Ascending aorta (tissue), 2 donors: ENCODE measurements at regions not wholly inside any gene's neighbourhood (a gene's known extent, or its start where the extent isn't known, plus 50 kb on each side); places are given as distances from the start of the nearest gene placed in this dataset.

Experiments used
- DNase-seq, 2 donors: peaks; one replicate each; pipeline ENCODE4 v3.0.0-alpha.2; 2019; ENCODE audit warnings: low spot score in 2 of 2
- H3K27ac ChIP-seq, 2 donors: fragments of 200-600 bp; sonication (generic); one replicate each; pipeline ENCODE4 v1.5.1; 2016 to 2017; ENCODE audit warnings: mild to moderate bottlenecking in 1 of 2
- H3K27me3 ChIP-seq: fragments of 200-600 bp; sonication (generic); one replicate; pipeline ENCODE4 v1.5.1; 2017
- H3K36me3 ChIP-seq, 2 donors: fragments of 200-600 bp; sonication (generic); one replicate each; pipeline ENCODE4 v1.5.1; 2016
- H3K4me1 ChIP-seq, 2 donors: fragments of 200-600 bp; sonication (generic); one replicate each; pipeline ENCODE4 v1.5.1; 2016 to 2017; ENCODE audit warnings: mild to moderate bottlenecking in 1 of 2
- H3K4me3 ChIP-seq, 2 donors: fragments of 200-600 bp; sonication (generic); one replicate each; pipeline ENCODE4 v1.5.1; 2016 to 2017; ENCODE audit warnings: mild to moderate bottlenecking in 1 of 2
- H3K9me3 ChIP-seq, 2 donors: fragments of 200-600 bp; sonication (generic); one replicate each; pipeline ENCODE4 v1.5.1; 2016
- intact Hi-C: fragments of 100-400 bp; cut with DNase I; formaldehyde crosslinking; loops from one replicate; pipeline ENCODE4 v1.15.1; 2023
- TF ChIP-seq, protein P1 (sequence below), 3 experiments: fragments of 200-600 bp in 2 of 3; fragments of 450-650 bp in 1 of 3; sonication (generic) in 2 of 3; IDR thresholded peaks; one replicate each; pipeline ENCODE4 v1.5.1; 2016 to 2019; ENCODE audit warnings: antibody characterized with exemption in 3 of 3, mild to moderate bottlenecking in 1 of 3, moderate library complexity in 1 of 3

DNA sequence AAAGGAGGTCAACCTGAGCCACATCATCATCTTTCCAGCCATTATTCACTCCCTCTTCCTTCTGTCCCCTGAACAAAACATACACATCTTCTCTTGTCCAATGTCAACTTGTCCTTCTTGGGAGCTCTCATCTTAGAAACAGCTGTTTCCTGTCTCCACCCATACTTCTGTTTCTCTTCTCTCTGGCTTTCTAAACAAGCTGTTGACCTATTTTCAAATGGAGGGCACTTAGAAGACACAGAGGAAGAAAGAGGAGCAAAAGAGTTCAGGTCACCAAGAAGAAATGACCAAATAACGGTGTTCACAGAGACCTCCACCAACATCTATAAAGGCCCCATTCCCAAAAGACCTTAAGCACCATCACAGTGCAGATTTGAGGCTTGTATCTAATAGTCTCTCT is 355.9 kb upstream of the HNRNPA3 start:
- no peak for DNase-seq
- no peaks in the 10 kb centered on the region for H3K4me1 ChIP-seq
- intact Hi-C loops: no loop called here
- H3K27ac ChIP-seq: no peak overlapping the region
- no peaks in the 10 kb centered on the region for H3K27me3 ChIP-seq
- no peak overlapping the region for H3K4me3 ChIP-seq
- no peaks in the 10 kb centered on the region for H3K36me3 ChIP-seq
- H3K9me3 ChIP-seq: no peaks in the 10 kb centered on the region
- TF ChIP-seq, protein P1, sequence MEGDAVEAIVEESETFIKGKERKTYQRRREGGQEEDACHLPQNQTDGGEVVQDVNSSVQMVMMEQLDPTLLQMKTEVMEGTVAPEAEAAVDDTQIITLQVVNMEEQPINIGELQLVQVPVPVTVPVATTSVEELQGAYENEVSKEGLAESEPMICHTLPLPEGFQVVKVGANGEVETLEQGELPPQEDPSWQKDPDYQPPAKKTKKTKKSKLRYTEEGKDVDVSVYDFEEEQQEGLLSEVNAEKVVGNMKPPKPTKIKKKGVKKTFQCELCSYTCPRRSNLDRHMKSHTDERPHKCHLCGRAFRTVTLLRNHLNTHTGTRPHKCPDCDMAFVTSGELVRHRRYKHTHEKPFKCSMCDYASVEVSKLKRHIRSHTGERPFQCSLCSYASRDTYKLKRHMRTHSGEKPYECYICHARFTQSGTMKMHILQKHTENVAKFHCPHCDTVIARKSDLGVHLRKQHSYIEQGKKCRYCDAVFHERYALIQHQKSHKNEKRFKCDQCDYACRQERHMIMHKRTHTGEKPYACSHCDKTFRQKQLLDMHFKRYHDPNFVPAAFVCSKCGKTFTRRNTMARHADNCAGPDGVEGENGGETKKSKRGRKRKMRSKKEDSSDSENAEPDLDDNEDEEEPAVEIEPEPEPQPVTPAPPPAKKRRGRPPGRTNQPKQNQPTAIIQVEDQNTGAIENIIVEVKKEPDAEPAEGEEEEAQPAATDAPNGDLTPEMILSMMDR (IDR thresholded peaks at IDR 0.05): no peak

DNA sequence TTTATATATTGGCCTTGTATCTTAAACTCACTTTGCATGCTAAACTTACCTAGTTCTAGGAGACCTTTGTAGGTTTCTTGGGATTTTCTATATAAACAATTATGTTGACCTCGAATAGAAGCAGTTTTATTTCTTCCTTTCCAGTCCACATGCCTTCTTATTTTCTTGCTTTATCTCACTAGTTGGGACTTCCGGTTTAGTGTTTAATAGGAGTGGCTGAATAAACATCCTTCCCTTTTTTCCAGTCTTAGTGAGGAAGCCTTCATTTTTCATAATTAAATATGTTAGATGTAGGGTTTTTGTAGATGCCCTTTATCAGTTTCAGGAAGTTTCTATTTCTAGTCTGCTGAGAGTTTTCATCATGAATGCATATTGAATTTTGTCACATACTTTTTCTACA is 347.3 kb upstream of the HNRNPA3 start:
- no peaks in the 10 kb centered on the region for H3K4me1 ChIP-seq
- no peaks in the 10 kb centered on the region for H3K36me3 ChIP-seq
- no peak overlapping the region for H3K4me3 ChIP-seq
- no peak overlapping the region for H3K27ac ChIP-seq
- no peak for DNase-seq
- no peaks in the 10 kb centered on the region for H3K9me3 ChIP-seq
- H3K27me3 ChIP-seq: no peaks in the 10 kb centered on the region
- intact Hi-C loops: no loop called here
- TF ChIP-seq, protein P1 (IDR thresholded peaks at IDR 0.05): no peak

DNA sequence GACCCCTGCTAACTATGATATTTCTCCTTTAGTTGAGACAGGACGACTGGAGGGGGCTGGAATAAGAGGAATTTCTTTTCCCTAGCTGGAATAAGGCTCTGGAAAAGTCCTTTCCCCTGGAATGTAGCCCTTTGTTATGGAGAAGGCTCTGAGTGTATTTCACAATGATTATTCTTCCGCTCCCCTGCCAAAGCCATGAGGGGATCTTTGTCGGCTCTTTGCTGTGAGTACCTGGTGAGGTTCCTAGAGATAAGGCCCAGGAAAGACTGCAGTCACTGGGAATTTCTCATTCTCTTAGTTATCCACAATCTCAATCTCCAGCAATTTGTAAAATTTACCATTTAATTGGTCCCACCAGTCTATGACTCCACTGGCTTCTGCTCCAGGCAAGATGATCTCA is 340.2 kb upstream of the HNRNPA3 start:
- TF ChIP-seq, protein P1 (IDR thresholded peaks at IDR 0.05): no peak
- Histone ChIP-seq H3K4me1 (no peaks in the 10 kb centered on the region), H3K4me3 (no peak overlapping the region), H3K9me3 (no peaks in the 10 kb centered on the region), H3K27ac (no peak overlapping the region), H3K27me3 (no peaks in the 10 kb centered on the region), H3K36me3 (no peaks in the 10 kb centered on the region)
- intact Hi-C loops: no loop called here
- DNase-seq: no peak

DNA sequence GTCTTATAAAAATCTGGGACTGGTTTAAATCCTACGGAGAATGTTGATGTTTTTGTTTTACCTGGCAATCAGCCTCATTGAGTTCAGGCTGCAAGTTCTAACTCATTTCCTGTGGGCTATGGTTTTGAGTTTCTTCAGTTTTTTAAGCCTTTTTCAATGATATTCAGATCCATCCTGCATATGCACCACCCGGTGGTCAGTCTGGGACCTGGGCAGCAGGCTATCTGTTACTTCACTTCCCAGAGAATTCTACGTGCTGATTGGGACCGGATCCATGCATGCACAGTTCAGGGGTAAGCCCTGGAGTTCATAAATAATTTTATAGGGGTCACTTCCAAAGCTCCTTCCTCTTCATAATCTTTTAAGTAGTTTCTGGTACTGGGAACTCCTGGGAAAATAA is 339.2 kb upstream of the HNRNPA3 start:
- Histone ChIP-seq H3K27me3 (no peaks in the 10 kb centered on the region), H3K36me3 (no peaks in the 10 kb centered on the region), H3K4me1 (no peaks in the 10 kb centered on the region), H3K9me3 (no peaks in the 10 kb centered on the region), H3K4me3 (no peak overlapping the region), H3K27ac (no peak overlapping the region)
- DNase-seq: no peak
- TF ChIP-seq, protein P1 (IDR thresholded peaks at IDR 0.05): no peak
- intact Hi-C loops: no loop called here

DNA sequence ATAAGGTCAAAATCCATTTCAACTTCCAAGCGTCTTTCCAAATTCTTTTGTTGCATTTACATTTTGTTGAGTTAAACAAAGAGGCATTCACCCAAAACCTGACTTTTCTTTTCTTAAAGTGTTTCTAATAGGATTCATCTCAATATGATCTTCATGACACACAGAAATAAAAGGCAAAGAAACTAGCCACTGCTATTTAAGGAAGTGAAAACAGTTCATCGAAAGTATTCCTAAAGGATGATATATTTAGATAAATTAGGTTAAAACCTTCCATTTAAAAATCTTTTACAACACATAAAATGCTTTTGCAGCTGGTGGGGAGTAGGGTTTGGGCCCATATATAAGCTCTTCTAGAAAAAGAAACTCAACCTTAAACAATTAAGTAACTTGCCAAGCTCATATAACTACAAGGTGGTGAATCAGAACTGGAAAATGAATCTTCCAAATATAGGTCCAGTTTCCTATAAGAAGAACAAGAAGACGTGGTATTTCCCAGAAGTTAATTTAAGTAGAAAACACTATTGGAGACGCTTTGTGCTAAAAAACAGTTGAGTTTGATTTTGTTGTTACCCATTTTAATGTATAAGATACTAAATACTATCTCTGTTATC is 336.0 kb upstream of the HNRNPA3 start:
- Histone ChIP-seq H3K36me3 (no peaks in the 10 kb centered on the region), H3K9me3 (no peaks in the 10 kb centered on the region), H3K27me3 (no peaks in the 10 kb centered on the region), H3K4me3 (no peak overlapping the region), H3K27ac (no peak overlapping the region), H3K4me1 (no peaks in the 10 kb centered on the region)
- TF ChIP-seq, protein P1 (IDR thresholded peaks at IDR 0.05): no peak
- intact Hi-C loops: no loop called here
- no peak for DNase-seq
